Pons (tissue), 1 donor: ENCODE measurements at regions not wholly inside any gene's neighbourhood (a gene's known extent, or its start where the extent isn't known, plus 50 kb on each side); places are given as distances from the start of the nearest gene placed in this dataset.

ENCODE experiments used
- DNase-seq: peaks from one replicate; pipeline ENCODE4 v3.0.0-alpha.2; 2016; ENCODE audit warnings: low spot score

DNA sequence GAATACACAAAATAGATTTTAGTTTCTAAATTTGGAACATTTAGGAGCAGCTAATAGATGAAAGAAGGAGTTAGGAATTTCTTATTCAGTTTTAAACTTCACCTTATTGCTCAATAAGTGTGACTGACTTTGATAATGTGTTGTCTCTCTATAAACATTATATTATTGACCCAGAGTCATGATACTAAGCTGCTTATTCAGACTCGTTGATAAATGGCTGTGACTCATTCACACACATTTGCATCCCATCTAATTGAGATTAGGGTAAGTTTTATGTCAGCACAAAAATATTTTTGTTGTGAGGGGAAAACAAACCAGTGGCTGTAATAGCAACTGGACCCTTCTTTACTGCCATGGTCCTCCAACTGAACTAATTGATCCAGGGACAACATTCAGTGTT lies 137.6 kb downstream of the GOLIM4 start:
- DNase-seq = no peak

DNA sequence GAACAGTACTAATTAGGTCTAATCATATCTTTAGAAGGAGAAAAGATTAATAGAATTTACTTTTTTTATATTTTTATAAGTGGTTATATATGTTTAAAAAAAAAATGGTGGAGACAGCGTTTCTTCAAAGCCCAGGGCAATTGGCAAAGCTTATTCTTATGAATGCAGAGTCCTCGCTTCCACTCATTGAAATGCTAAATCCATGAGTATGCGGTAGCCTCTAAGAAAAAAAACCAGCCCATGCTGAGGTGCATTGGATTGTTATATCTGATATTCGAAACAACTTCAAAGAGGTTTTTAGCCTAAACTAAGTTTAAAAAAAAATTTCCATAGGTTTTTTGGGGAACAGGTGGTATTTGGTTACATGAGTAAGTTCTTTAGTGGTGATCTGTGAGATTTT lies 142.8 kb downstream of the GOLIM4 start:
- no peak for DNase-seq

DNA sequence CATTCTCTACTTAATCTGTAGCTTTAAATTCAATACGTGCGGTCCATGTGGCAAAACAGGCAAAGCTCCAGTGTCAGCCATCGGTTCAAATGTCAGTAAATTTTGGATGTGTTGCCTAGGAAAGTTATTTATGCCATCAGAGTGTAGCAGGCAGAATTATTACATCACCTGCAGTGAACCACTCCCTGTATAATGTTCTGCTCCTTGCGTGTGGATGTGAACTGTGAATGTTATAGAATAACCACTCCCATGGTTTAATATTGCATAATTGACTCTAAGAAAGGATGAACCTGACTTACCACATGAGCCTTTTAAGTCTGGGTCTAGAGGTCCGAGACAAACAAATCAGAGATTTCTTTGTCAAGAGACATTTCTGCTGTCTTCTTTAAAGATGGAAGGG lies 145.5 kb downstream of the GOLIM4 start:
- DNase-seq = no peak

DNA sequence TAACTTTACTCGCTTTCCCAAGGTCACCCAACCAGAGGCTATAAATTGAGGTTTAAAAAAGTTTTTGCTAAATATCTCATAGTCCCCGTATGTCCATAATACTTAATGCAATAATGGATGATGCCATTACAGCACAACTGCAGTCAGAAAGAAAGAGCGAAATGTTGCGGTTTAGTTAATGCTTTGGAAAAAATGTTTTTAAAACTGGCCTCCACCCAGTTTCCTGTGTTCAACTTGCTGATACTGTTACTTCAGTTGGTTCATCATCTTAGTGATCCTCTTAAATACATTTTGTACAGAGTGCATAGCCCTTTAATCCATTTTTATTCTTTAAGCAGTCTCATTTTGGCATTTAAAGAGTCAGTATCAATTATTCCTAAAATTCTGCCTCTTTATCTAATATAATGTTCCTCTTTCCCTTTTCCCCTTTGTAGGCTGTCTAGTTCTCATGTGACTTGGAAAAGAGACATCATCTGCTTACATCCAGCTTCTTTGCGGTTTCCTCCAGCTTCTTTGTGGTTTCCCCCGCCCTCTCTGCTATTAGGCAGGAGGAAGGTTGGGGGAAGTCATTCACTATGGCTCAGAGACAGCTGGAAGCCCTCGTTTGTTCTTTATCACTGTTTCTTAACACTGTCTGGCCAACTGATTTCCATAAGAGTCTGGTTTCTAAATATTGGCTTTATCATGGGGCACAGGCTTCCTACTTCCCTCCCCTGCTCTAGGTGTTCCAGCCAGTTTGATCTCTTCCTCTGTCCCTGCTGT lies 154.3 kb downstream of the GOLIM4 start:
- DNase-seq = peak; percentile 56

DNA sequence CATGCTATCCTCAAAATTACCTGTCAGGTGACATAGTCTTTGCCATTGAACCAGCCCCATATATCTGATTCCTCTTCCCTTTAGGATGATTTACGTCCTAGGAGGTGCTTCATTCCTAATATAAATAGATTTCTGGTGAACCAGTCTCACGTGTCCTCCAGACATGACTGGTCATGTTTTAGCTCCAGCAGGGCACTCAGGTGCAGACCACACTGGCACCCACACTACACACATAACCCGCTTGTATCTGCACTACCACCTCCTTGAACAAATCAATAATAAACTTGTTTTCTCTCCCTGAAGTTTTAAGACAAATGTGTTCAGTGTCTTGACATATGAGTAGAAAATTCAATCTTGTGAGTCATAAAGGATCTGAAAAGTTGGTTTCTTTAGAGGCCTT lies 155.5 kb downstream of the GOLIM4 start:
- DNase-seq = no peak

DNA sequence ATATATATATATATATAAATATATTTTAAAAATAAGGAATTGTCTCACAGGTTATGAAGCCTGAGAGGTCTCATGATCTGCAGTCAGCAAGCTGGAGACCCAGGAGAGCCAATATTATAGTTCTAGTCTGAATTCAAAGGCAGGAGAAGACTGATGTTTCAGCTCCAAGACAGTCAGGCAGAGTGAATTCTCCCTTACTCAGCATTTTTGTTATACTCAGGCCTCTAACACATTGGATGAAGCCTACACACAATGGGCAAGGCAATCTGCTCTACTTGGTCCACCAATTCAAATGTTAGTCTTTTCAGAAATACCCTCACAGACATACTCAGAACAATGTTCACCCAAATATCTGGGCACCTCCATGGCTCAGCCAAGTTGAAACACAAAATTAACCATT lies 157.2 kb downstream of the GOLIM4 start:
- DNase-seq = no peak

DNA sequence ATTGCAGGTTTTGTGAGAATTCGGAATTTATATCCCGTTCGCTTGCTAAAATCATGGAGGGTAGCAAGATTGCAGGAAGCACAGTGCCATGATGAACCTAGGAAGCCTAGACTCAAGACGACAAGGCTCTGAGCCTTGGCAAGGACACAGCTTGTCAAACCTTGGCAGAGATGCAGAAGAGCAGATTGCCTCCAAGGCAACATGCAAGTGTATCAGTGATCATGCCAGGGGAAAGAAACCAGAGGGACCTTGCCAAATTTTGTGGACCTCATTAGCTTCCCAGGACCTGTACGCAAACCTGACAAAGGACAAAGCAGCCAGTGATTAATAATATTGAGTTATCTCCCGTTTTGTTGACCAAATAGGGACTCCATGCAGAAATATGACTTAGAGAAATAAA lies 159.7 kb downstream of the GOLIM4 start:
- peak; percentile 27 for DNase-seq

DNA sequence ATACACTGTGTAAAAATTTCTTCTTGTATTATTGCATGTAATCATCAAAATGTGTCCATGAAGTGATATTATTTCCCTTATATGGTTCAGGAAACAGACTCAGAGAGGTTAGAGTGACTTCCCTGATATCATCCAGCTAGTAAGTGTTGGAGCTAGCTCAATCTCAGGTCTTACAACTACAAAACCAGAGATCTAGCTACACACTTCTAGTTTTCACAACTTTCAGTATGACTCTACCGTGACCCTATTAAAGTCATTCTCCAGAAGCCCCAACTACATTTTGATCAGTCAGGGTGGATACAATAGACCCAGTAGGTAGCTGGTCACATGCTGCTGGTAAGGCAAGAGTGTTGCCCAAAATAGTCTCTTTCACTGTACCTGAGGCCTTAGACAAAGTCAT lies 165.3 kb downstream of the GOLIM4 start:
- DNase-seq = no peak

DNA sequence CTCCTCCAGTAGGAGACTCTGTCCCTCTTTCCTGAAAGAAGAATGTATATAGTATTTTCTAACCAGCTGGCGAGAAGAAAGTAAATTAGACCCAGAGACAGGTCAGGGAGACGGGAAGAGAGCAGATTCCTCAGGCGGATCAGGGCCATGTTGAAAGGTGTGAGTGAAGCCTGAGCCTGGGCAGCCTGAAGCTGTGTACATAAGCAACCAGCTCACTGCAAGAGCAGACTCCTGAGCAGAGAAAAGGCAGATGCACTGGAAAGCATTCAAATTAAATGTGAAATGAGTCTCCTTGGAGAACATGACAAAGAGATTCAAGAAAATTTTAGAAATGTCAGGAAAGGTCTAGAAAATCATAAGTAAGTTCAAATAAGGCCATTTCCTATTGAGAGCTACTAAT lies 165.8 kb downstream of the GOLIM4 start:
- no peak for DNase-seq

DNA sequence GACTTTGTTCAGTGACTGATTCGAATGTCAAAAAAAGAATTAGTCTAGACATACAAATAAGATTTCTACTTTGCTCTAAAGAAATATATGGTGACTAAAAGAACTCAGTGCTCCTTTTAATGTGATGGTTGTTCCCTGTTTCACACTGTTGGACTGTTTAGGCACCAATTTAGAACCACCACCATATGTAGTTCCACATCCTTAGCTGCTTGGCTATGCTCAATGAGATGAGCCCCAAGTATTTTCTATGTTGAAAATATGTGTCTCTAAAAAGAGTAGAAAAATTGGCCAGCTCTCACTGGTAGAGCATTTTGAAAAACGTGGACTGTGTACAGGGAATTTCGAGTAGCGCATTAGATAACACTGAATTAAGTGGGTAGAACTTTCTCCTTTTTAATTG lies 167.3 kb downstream of the GOLIM4 start:
- no peak for DNase-seq

DNA sequence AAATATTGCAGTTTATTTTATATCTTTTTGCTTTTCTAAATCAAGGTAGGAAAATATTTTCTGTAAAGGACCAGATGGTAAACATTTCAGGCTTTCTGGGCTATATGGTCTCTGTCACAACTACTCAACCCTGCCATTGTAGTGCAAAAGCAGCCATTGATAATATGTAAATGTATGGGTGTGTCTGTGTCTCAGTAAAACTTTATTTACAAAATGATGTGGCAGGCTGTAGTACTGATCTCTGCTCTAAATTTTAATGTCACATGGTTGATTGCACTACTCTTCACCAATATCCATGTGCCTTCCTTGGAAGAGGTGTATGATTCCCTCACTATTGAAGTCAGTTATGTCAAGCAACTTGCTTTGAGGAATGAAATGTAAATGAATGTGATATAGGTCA lies 175.0 kb downstream of the GOLIM4 start:
- no peak for DNase-seq

DNA sequence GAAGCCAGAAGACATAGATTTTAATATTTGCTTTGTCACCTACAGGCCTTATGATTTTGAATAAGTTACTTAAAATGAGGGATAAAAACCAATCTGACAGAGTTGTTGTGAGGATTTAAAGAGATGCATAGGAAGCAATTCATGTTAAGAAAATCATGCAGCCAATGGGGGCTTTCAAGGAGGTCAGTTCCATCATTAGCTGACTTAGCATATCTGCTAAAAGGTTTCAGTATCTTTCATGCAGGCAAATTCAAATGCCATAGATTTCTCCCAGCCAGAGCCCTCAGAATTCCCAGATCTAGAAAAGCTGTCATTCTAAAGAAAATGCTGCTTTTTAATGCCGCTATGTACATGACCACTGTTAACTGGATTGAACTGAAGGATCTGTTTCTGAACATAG lies 176.1 kb downstream of the GOLIM4 start:
- no peak for DNase-seq

DNA sequence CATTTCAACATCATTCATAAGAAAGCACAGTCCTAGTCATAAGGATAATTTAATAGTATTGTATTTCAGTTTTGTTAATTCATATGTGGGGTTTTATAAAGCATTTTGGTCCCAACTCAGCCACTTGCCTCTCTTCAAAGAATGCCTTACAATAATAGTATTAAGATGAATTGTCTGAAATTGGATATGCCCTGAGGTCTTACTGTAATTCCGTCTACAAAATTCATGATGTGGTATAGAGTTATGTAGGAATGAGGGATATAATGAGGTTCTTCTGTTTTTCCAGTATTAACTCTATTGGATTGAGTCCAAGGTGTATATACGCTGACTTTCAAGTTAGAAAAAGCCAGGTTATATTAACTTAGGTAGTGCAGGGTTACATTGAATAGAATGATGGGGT lies 177.0 kb downstream of the GOLIM4 start:
- no peak for DNase-seq

DNA sequence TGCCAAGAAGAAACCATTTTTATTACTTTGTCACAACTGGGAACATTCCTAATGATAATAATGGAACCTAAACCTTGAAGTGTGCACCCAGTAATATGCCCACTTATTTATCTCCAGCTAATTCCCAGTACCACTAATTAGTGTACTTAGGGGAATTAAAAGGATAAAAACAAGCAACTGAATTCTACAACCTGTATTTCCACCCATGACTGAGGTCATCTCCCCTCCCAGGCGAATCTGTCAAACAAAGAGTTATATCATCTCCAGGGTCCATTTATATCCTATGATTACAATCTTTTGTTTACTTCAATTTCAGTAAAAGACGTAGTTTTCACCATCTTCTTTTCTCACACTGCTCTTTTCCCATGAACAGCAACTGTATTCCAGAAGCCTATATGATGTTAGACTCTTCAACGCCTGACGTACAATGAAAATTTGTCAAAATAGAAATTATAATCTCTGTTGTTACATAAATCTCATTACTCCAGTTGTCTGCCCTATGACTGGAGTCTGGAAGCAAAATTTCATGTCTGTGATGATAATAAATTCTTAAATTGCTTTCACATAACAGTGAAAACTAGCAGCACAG lies 177.6 kb downstream of the GOLIM4 start:
- no peak for DNase-seq

DNA sequence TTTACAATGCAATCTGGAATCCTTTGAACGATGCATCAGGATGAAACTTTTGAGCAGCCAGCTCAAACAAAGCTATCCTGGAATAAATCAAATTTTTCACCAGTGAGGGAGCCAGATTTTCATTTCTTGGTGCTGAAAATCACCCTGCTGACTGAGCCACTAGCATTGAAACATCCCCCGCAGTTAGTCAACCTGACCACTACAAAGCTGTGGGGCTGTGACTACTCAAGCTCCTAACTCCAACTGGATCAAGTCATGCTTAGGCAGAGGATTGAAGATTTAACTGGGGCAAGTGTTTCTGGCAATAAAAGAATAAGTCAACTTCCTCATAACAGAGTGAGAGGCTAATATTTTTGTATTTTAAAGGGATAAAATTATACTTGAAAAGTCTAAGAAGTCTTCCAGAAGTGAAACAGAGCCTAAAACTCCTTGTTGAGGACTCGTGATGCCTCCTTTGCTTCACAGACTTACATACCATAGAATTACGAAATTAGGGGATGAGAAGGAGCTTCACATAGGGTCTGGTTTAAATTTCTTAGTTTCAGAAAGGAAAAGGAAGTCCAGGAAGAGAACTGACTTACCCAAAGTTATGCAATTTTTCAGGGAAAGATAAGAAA lies 177.8 kb downstream of the SERPINI1 start:
- DNase-seq = no peak

DNA sequence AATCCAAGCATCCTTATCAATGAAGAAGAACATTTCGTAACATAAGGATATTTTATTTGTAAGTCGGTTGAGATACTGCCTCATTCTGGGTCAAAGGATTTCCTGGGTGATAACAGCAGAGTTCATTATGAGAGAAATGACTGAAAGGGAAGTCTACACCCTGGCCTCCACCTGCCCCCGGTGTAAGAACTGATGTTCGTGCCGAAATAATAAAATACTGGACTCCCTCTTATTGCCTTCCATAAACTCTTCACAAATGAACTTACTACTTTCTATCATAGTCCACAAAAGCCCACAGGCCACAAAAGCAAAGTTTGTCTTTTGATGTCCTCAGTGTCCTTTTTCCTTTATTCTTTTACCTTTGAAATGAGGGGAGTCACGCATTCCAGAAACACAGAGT lies 174.4 kb downstream of the SERPINI1 start:
- DNase-seq = no peak

DNA sequence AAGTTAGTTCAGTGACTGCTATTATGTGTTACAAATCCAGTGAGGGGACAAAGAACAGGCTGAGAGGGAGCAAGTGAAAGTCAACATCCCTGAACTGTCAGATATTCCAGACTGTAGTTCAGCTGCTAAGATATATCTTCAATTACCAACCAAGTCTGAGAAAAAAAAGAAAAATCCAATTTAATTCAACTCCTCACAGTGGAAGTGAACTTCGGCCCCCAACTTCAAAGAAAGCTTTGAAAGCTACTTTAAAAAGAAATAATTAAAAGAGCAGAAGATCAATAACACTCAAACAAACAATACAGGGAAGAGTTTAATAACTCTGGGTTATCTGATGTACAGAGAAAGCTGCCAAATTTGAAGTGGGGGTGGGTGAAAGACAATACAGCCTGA lies 174.0 kb downstream of the SERPINI1 start:
- no peak for DNase-seq

DNA sequence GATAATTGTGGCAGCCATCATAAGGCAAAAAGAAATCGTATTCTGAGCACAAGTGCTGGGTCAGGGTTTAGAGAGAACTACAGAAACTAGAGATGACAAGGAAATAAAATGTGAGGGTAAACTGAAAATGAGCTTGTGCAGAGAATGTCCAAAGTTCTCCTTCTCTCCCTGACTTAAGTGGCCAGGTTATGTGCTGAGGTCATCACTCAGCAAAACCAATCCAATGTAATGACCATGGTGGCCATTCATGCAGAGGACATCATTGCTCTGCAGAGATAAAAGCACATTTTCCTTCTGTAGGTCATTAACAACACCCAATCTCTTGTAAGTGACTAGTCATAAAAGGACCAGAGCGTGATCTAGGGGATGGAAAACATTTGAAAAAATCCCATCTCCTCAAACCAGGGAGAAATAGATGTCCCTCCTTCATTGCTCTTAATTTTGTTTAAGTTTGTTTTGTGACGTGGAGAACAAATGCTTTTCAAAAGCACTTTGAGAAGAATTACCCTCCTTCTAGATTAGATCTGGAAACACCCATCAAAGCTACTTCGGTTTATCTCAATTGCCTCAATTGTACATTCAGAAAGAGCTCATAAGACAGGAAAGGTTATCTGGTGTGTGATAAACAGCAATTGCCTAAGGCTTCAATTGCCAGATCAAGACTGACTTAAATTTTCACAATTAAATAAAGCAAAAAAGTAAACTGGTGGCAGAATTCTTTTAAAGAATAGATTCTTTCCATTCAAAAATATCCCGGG lies 173.4 kb downstream of the SERPINI1 start:
- no peak for DNase-seq

DNA sequence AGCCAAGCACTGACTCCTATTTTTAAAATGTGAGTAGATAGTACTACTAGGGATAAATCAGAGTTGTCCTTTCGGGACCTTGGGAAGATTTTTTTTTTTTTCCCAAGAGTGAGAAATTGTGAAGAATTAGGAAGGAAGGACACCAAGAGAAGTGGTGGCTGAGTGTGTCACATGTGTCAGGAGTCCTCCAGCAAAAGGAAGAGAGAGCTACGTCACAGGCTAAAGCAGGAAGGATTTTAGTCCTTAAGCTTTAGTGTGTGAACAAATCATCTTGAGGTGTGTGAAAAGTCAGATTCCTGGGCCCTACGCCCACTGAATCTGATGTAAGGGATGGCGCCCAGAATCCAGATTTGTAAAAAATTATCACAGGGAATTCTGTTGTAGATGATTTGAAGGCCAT lies 172.7 kb downstream of the SERPINI1 start:
- DNase-seq = no peak

DNA sequence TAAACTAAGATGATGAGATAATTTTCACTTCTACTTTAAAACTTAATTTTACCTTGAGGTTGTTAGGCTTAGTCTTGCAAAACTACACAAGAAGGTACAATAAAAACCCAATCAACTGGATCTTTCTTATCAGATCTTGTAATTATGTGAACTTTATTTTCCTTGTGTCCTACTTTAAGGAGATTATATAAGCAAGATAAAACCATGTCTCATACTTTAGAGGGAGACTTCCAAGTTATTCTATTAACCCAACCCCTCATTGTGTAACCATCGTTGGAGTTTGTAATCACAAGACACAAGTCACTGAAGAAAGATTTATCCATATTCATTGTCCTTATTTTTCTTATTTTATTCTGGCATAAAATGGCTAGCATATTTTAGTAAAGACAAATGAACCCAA lies 165.6 kb downstream of the SERPINI1 start:
- no peak for DNase-seq

DNA sequence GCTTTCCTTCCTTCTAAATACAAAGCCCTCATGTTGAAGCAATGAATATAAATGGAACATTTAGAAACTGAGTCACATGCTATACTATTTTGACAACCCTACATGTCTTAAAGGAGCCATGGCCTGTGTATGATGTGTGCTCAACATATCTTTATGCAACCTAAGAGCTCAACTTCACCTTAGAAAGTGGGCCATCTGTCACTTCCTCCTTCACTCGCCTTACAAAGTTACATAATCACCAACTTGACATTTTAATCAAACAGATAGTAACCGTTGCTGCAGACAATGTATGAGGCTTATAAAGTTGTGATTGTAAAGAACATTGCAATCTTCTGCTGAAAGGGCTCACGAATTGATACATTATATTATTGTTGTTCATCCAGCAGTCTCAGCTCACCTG lies 163.6 kb downstream of the SERPINI1 start:
- no peak for DNase-seq

DNA sequence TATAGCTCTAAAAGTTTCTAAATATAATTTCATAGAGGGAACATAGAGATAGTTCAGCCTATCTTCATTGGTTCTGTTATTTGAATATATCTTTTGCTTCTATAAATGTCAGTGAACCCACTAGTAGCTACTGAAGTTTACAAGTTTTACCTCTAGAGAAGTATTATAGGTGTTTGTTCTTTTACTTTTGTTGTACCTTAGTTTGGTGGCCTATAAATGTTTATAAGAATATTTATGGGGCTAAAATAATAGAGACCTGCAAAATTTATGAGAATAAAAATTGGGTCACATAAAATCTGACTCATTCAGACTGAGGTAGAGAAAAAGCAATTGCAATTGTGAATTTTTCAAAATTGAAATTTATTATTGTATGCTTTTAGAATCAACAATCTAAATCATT lies 162.6 kb downstream of the SERPINI1 start:
- no peak for DNase-seq

DNA sequence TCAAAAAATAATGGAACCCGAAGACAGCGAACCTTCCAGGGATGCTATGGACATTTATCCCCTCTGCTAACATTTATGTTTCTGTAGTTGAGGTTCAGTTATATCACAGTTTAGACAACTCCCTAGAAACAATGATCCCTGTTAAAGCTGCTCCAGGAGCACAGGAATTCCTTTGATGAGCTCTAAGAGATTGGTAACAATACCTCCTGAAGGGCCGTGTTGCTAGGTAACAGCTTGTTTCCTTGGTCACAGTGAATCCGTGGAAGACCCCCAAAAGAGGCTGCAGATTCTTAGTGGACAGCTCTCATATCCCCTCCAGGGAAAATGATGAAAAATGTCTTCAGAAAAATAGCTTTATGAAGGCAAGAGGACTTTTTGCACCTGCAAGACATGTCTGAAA lies 160.2 kb downstream of the SERPINI1 start:
- no peak for DNase-seq
